Smooth muscle cell (in vitro differentiated cells): ENCODE measurements at regions not wholly inside any gene's neighbourhood (a gene's known extent, or its start where the extent isn't known, plus 50 kb on each side); places are given as distances from the start of the nearest gene placed in this dataset.
A peak's percentile ranks its signal among the peaks of the same experiment; 100 is the strongest.

Experiments used
- DNase-seq: peaks from one replicate; lab custom pipeline; 2025; ENCODE audit not compliant: unreplicated experiment; lab: John Stamatoyannopoulos, UW
- H2AFZ ChIP-seq: fragments of 200-600 bp; sonication (generic); 2 replicates; pipeline ENCODE4 v1.6.0; 2016; ENCODE audit warnings: antibody characterized with exemption, low read depth, mild to moderate bottlenecking
- H3F3A ChIP-seq: fragments of 200-600 bp; sonication (generic); 2 replicates; pipeline ENCODE4 v1.6.0; 2017; ENCODE audit warnings: antibody characterized with exemption, low read depth
- H3K27ac ChIP-seq: fragments of 200-600 bp; sonication (generic); 2 replicates; pipeline ENCODE4 v1.5.1; 2016; ENCODE audit warnings: low read depth, mild to moderate bottlenecking
- H3K27me3 ChIP-seq: fragments of 200-600 bp; sonication (generic); 2 replicates; pipeline ENCODE4 v1.6.1; 2016; ENCODE audit warnings: low read depth, mild to moderate bottlenecking
- H3K36me3 ChIP-seq: fragments of 200-600 bp; sonication (generic); 2 replicates; pipeline ENCODE4 v1.5.1; 2016; ENCODE audit warnings: low read depth
- H3K4me1 ChIP-seq: fragments of 200-600 bp; sonication (generic); 2 replicates; pipeline ENCODE4 v1.5.1; 2016; ENCODE audit warnings: low read depth
- H3K4me2 ChIP-seq: fragments of 200-600 bp; sonication (generic); 2 replicates; pipeline ENCODE4 v1.6.0; 2016; ENCODE audit warnings: mild to moderate bottlenecking
- H3K4me3 ChIP-seq: fragments of 200-600 bp; sonication (generic); 2 replicates; pipeline ENCODE4 v1.5.1; 2016; ENCODE audit warnings: mild to moderate bottlenecking
- H3K79me2 ChIP-seq: fragments of 200-600 bp; sonication (generic); 2 replicates; pipeline ENCODE4 v1.6.0; 2016; ENCODE audit warnings: low read depth, mild to moderate bottlenecking
- H3K9ac ChIP-seq: fragments of 200-600 bp; sonication (generic); 2 replicates; pipeline ENCODE4 v1.6.0; 2016; ENCODE audit warnings: low read depth
- H3K9me3 ChIP-seq: fragments of 200-600 bp; sonication (generic); replicated peaks from 2 replicates; pipeline ENCODE4 v1.5.1; 2016; ENCODE audit warnings: low read depth
- H4K20me1 ChIP-seq: fragments of 200-600 bp; sonication (generic); 2 replicates; pipeline ENCODE4 v1.6.0; 2016; ENCODE audit warnings: low read depth
- CTCF ChIP-seq: fragments of 200-600 bp; sonication (generic); IDR thresholded peaks from 2 replicates; pipeline ENCODE4 v1.5.1; 2017; ENCODE audit warnings: borderline replicate concordance, mild to moderate bottlenecking, antibody characterized with exemption; ENCODE audit not compliant: insufficient read depth, poor library complexity, severe bottlenecking
- WGBS: methylation state at CpG from one replicate; pipeline ENCODE4 v1.1.7; 2016; ENCODE audit warnings: low lambda C conversion rate; 5-methylcytosine and 5-hydroxymethylcytosine counted together

- H3K79me2 ChIP-seq = no peaks in the 10 kb centered on the region
- 93% methylated on average over 4 of the region's 4 CpGs for WGBS
- H3K4me1 ChIP-seq = no peaks in the 10 kb centered on the region
Measured at GRCh38 chr6:14530385-14530784, 412.8 kb downstream of the CD83 start.

DNA sequence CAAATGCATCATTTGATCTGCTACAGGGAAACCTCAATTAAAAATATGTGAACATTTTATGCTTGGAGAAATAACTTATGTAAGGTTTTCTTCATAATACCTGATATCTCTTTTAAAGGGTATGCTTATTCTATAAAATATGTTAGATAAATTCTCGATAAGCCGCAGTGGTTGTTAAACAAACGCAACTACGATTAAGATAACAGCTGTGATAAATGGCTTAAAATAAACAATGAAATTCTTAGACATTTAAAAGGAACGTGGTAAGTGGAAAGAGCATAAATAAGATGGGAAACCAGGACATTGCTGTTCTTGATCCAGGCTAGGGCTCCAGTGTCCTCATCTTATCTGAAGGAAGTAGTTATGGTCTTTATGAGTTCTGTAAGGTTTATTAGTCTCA is 415.9 kb downstream of the CD83 start:
- Histone ChIP-seq H3K79me2 (no peaks in the 10 kb centered on the region), H3F3A (no peaks in the 10 kb centered on the region), H3K9me3 (no peaks in the 10 kb centered on the region), H3K36me3 (no peaks in the 10 kb centered on the region), H3K27me3 (no peaks in the 10 kb centered on the region), H3K4me2 (peak overlapping the region; percentile 20), H4K20me1 (no peaks in the 10 kb centered on the region), H3K4me3 (no peak overlapping the region), H3K4me1 (no peaks in the 10 kb centered on the region), H3K9ac (no peak overlapping the region), H2AFZ (no peak overlapping the region), H3K27ac (no peak overlapping the region)
- no peak for TF ChIP-seq CTCF
- 23% methylated on average over 5 of the region's 5 CpGs for WGBS
- no peak for DNase-seq

More at GRCh38 chr6:14530385-14530784, 412.8 kb downstream of the CD83 start:
- Histone ChIP-seq H3K9me3 (no peaks in the 10 kb centered on the region), H3K4me2 (no peak overlapping the region), H4K20me1 (no peaks in the 10 kb centered on the region), H3F3A (no peaks in the 10 kb centered on the region), H3K36me3 (no peaks in the 10 kb centered on the region), H3K9ac (no peak overlapping the region), H2AFZ (no peak overlapping the region), H3K27ac (no peak overlapping the region), H3K4me3 (no peak overlapping the region), H3K27me3 (no peaks in the 10 kb centered on the region)
- no peak for DNase-seq
- no peak for TF ChIP-seq CTCF

- Histone ChIP-seq H3K27ac (no peak overlapping the region), H3K9me3 (no peaks in the 10 kb centered on the region), H3K36me3 (no peaks in the 10 kb centered on the region), H3K4me1 (no peaks in the 10 kb centered on the region), H3K4me3 (no peak overlapping the region), H2AFZ (no peak overlapping the region), H3K79me2 (no peaks in the 10 kb centered on the region), H3K27me3 (no peaks in the 10 kb centered on the region), H3F3A (no peaks in the 10 kb centered on the region), H3K4me2 (no peak overlapping the region), H3K9ac (no peak overlapping the region), H4K20me1 (no peaks in the 10 kb centered on the region)
- 92% methylated on average over 1 of the region's 1 CpG for WGBS
- no peak for TF ChIP-seq CTCF
- DNase-seq = no peak
Measured at GRCh38 chr6:14537030-14537429, 419.5 kb downstream of the CD83 start.

DNA sequence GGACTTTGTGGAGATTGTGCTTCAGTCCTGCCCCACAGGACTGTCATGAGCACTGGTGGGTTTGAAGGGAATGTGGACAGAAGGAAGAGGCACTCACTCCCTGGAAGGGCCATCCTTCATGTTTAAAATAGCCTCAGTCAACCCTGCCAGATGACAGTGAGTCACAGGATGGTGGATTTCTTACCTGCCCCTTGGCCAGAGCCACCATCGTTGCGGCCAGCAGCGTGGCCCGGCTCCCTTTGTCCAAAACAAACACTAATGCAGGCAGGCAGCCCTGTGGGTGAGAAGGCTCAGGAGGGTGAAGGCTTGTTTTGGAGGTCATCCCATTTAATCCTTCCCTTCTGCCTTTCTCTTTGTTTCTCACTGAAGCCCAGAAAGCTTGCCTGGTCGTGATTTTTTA is 422.7 kb downstream of the CD83 start:
- Histone ChIP-seq H3K79me2 (no peaks in the 10 kb centered on the region), H3K36me3 (no peaks in the 10 kb centered on the region), H3K4me3 (no peak overlapping the region), H4K20me1 (no peaks in the 10 kb centered on the region), H3F3A (no peaks in the 10 kb centered on the region), H3K27ac (no peak overlapping the region), H3K27me3 (no peaks in the 10 kb centered on the region), H3K4me2 (no peak overlapping the region), H3K4me1 (no peaks in the 10 kb centered on the region), H3K9me3 (no peaks in the 10 kb centered on the region), H2AFZ (no peak overlapping the region), H3K9ac (no peak overlapping the region)
- WGBS = 77% methylated on average over 5 of the region's 5 CpGs
- DNase-seq = no peak
- no peak for TF ChIP-seq CTCF
